OCI-LY7 (cell line): ENCODE measurements at regions not wholly inside any gene's neighbourhood (a gene's known extent, or its start where the extent isn't known, plus 50 kb on each side); places are given as distances from the start of the nearest gene placed in this dataset.
A peak's percentile ranks its signal among the peaks of the same experiment; 100 is the strongest.
"Not testable (repeated sequence)": the region's sequence is repeated elsewhere in the genome, so short reads cannot be mapped to it uniquely, and the experiment has no call there.

ENCODE experiments used
- BruUV-seq: library from RNA; stranded (reverse); fragments of 400-500 nt; replicated peaks from 2 replicates; lab custom pipeline; 2021; lab: Mats Ljungman, UMichigan
- CTCF ChIA-PET: fragments of 300-600 bp; sonication (Branson Sonifier 250); formaldehyde crosslinking; loops from one replicate; lab custom pipeline; 2022; ENCODE audit warnings: antibody characterized with exemption; ENCODE audit not compliant: unreplicated experiment; lab: Charles Lee
- POLR2A ChIA-PET: fragments of 300-600 bp; sonication (Branson Sonifier 250); formaldehyde crosslinking; loops from one replicate; lab custom pipeline; 2022; ENCODE audit warnings: antibody characterized with exemption; lab: Charles Lee
- DNase-seq: peaks from one replicate; pipeline ENCODE4 v3.0.0-alpha.2; 2015; ENCODE audit warnings: low spot score
- H2AFZ ChIP-seq: fragments of 200-600 bp; sonication (generic), shearing (Covaris generic); 2 replicates; pipeline ENCODE4 v1.6.1; 2014; ENCODE audit warnings: mild to moderate bottlenecking, antibody characterized with exemption, low read length, moderate library complexity
- H3K27ac ChIP-seq: fragments of 200-600 bp; sonication (generic); 2 replicates; pipeline ENCODE4 v1.5.1; 2014; ENCODE audit warnings: mixed run types, low read depth, mild to moderate bottlenecking, moderate library complexity, low read length, inconsistent platforms; ENCODE audit not compliant: poor library complexity, severe bottlenecking
- H3K36me3 ChIP-seq: fragments of 200-600 bp; sonication (generic); 2 replicates; pipeline ENCODE4 v1.6.1; 2014; ENCODE audit warnings: mild to moderate bottlenecking, antibody characterized with exemption, low read length, moderate library complexity, mixed read lengths; ENCODE audit not compliant: insufficient read depth
- H3K4me1 ChIP-seq: fragments of 200-600 bp; sonication (generic); 2 replicates; pipeline ENCODE4 v1.5.1; 2014; ENCODE audit warnings: mild to moderate bottlenecking, low read length; ENCODE audit not compliant: insufficient read depth, poor library complexity, severe bottlenecking
- H3K4me2 ChIP-seq: fragments of 200-600 bp; sonication (generic); 2 replicates; pipeline ENCODE4 v1.6.1; 2014; ENCODE audit warnings: mild to moderate bottlenecking, low read length
- H3K4me3 ChIP-seq: fragments of 200-600 bp; sonication (generic); 2 replicates; pipeline ENCODE4 v1.5.1; 2014; ENCODE audit warnings: mild to moderate bottlenecking, low read depth, low read length; ENCODE audit not compliant: poor library complexity, severe bottlenecking
- H3K79me2 ChIP-seq: fragments of 200-600 bp; sonication (generic); 2 replicates; pipeline ENCODE4 v1.6.1; 2016; ENCODE audit warnings: low read depth, mild to moderate bottlenecking, low read length, moderate library complexity, mixed read lengths; ENCODE audit not compliant: insufficient read depth
- H3K9me2 ChIP-seq: fragments of 200-600 bp; sonication (generic); 2 replicates; pipeline ENCODE4 v1.6.1; 2016; ENCODE audit warnings: mild to moderate bottlenecking, low read length, mixed read lengths; ENCODE audit not compliant: insufficient read depth
- H3K9me3 ChIP-seq: fragments of 200-600 bp; sonication (generic); 2 replicates; pipeline ENCODE4 v1.6.1; 2014; ENCODE audit warnings: mild to moderate bottlenecking, mixed run types, low read length, mixed read lengths
- H4K20me1 ChIP-seq: fragments of 200-600 bp; sonication (generic); 2 replicates; pipeline ENCODE4 v1.6.1; 2014; ENCODE audit warnings: mild to moderate bottlenecking, antibody characterized with exemption, low read length, moderate library complexity, mixed read lengths; ENCODE audit not compliant: insufficient read depth
- EZH2phosphoT487 ChIP-seq: fragments of 200-600 bp; sonication (generic); IDR thresholded peaks from 2 replicates; pipeline ENCODE4 v1.6.1; 2018; ENCODE audit warnings: low read depth, borderline replicate concordance, mild to moderate bottlenecking, mixed run types, antibody characterized with exemption, low read length, moderate library complexity, mixed read lengths
- intact Hi-C: fragments of 100-400 bp; cut with micrococcal nuclease; formaldehyde crosslinking; loops from one replicate; pipeline ENCODE4 v1.10.0; 2022; ENCODE audit not compliant: unreplicated experiment
- TF ChIP-seq, protein P1 (sequence below): fragments of 200-600 bp; sonication (generic); conservative IDR thresholded peaks from 2 replicates; pipeline ENCODE4 v1.5.1; 2014; ENCODE audit warnings: mild to moderate bottlenecking, antibody characterized with exemption, low read length, moderate library complexity, mixed read lengths

DNA sequence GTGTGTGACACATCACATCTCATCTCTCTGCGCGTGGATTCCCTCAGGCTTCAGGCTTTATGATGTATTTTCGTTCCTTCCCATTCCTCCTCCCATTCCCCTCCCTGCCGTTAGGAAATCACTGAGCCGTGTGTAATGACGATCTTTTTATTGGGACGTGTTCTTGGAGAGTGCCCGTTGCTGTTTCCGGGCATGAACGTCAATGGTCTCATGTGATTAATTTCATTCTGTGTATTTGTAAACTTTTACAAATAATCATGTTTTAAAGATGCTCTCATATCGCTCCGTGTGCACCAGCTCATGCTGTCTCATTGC, 271.3 kb downstream of the ADGRD1 start:
- H2AFZ ChIP-seq, POLR2A ChIA-PET, H3K4me3 ChIP-seq, H3K4me1 ChIP-seq, H3K79me2 ChIP-seq, H3K4me2 ChIP-seq, H3K36me3 ChIP-seq, BruUV-seq, H3K9me2 ChIP-seq, H3K9me3 ChIP-seq, intact Hi-C loops, H4K20me1 ChIP-seq, DNase-seq, CTCF ChIA-PET, H3K27ac ChIP-seq: not testable (repeated sequence)

DNA sequence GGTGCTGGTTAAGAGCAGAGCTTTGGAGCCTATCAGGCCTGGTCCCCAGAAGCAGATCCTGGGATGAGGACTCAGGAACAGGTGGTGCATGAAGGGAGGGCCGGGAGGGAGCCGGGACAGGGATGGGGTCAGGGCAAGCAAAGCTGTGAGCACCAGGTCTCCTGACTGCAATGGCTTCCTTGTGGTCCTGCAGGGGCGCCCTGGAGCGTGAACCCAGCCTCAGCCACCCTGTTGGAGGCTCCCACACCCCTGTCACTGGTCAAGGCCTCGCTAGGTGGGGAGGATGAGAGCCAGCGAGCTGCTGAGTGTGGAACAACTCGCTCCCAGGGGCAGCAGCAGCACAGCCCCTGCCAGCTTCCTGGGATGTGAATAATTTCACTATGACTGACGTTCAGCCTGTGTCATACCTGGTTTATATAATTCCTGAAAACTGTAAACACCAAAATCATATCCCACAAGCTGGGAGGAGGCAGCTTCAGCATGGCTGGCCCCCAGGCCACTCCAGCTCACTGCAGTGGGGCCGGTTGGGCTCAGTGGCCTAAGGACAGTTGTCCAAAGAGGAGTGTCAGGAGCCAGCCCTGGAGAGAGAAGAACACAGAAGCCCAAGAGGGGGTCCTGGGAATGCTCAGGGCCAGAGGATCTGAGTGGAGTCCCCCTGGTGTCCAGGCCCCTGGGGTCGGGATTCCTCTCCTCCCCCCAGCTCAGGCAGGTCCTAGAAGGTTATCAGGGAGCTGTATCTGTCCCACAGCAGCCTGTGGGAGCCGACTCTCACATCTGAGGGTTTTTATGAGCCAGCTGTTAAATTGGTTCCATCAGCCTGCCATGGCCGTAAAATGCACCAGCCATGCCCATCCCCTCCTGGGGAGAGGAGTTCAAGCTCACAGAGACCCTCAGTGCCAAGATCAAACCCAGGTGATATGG, 272.9 kb downstream of the ADGRD1 start:
- no peaks in the 10 kb centered on the region for H3K4me1 ChIP-seq
- intact Hi-C loops, result no loop called here
- no peak overlapping the region for H3K4me3 ChIP-seq
- no peaks in the 10 kb centered on the region for H3K9me3 ChIP-seq
- H4K20me1 ChIP-seq, result no peaks in the 10 kb centered on the region
- no peaks in the 10 kb centered on the region for H3K36me3 ChIP-seq
- H3K4me2 ChIP-seq, result no peak overlapping the region
- CTCF ChIA-PET, result no interaction called here
- no TSS peak for BruUV-seq
- H3K79me2 ChIP-seq, result no peaks in the 10 kb centered on the region
- no peak for DNase-seq
- H3K9me2 ChIP-seq, result no peaks in the 10 kb centered on the region
- no peak overlapping the region for H3K27ac ChIP-seq
- H2AFZ ChIP-seq, result no peak overlapping the region
- TF ChIP-seq, protein P1, sequence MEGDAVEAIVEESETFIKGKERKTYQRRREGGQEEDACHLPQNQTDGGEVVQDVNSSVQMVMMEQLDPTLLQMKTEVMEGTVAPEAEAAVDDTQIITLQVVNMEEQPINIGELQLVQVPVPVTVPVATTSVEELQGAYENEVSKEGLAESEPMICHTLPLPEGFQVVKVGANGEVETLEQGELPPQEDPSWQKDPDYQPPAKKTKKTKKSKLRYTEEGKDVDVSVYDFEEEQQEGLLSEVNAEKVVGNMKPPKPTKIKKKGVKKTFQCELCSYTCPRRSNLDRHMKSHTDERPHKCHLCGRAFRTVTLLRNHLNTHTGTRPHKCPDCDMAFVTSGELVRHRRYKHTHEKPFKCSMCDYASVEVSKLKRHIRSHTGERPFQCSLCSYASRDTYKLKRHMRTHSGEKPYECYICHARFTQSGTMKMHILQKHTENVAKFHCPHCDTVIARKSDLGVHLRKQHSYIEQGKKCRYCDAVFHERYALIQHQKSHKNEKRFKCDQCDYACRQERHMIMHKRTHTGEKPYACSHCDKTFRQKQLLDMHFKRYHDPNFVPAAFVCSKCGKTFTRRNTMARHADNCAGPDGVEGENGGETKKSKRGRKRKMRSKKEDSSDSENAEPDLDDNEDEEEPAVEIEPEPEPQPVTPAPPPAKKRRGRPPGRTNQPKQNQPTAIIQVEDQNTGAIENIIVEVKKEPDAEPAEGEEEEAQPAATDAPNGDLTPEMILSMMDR, result 0 out of 2 replicates have a peak, but pooled peaks have one; percentile 27
- no peak for TF ChIP-seq EZH2phosphoT487
- POLR2A ChIA-PET, result interaction anchor here (0.7 to 0.8 kb wide), 2 partner anchors 37 to 287 kb away, joined by 4 to 5 read pairs; no protein-coding TSS in a partner anchor

DNA sequence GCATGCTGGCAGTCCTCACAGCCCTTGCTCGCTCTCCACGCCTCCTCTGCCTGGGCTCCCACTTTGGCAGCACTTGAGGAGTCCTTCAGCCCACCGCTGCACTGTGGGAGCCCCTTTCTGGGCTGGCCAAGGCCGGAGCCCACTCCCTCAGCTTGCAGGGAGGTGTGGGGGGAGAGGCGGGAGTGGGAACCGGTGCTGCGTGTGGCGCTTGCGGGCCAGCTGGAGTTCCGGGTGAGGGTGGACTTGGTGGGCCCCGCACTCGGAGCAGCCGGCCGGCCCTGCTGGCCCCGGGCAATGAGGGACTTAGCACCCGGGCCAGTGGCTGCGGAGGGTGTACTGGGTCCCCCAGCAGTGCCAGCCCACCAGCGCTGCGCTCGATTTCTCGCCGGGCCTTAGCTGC, 273.9 kb downstream of the ADGRD1 start:
- H4K20me1 ChIP-seq, POLR2A ChIA-PET, H3K4me3 ChIP-seq, BruUV-seq, H3K9me3 ChIP-seq, H3K4me2 ChIP-seq, H3K27ac ChIP-seq, H2AFZ ChIP-seq, CTCF ChIA-PET, H3K4me1 ChIP-seq, DNase-seq, intact Hi-C loops, H3K9me2 ChIP-seq, H3K36me3 ChIP-seq, H3K79me2 ChIP-seq: not testable (repeated sequence)

DNA sequence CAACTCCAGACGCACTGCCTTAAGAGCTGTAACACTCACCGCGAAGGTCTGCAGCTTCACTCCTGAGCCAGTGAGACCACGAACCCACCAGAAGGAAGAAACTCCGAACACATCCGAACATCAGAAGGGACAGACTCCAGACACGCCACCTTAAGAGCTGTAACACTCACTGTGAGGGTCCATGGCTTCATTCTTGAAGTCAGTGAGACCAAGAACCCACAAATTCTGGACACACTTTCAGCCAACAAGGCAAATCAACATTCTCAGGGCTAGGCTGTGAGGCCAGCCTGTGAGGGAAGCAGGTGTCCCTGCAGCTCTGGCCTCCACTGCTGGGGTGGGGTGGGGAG, 275.3 kb downstream of the ADGRD1 start:
- H3K36me3 ChIP-seq, H3K79me2 ChIP-seq, POLR2A ChIA-PET, H3K4me3 ChIP-seq, H3K9me3 ChIP-seq, BruUV-seq, H3K9me2 ChIP-seq, H2AFZ ChIP-seq, CTCF ChIA-PET, intact Hi-C loops, DNase-seq, H3K4me1 ChIP-seq, H4K20me1 ChIP-seq, H3K27ac ChIP-seq, H3K4me2 ChIP-seq: not testable (repeated sequence)
